GM12892 (cell line): ENCODE measurements at regions not wholly inside any gene's neighbourhood (a gene's known extent, or its start where the extent isn't known, plus 50 kb on each side); places are given as distances from the start of the nearest gene placed in this dataset.

ENCODE experiments used
- POLR2A ChIP-seq: IDR thresholded peaks from 2 replicates; pipeline ENCODE4 v1.6.1; 2011; ENCODE audit warnings: low read depth, low read length, control low read depth
- POLR2AphosphoS5 ChIP-seq: IDR thresholded peaks from 2 replicates; pipeline ENCODE4 v1.6.1; 2011; ENCODE audit warnings: low read depth, low read length, control low read depth

- TF ChIP-seq POLR2AphosphoS5 (no peak), POLR2A (no peak)
These were observed 1113.4 kb downstream of the BRD1 start for GRCh38 chr22:48714231-48714630.
